Sigmoid colon (tissue), 3 donors: ENCODE measurements at regions not wholly inside any gene's neighbourhood (a gene's known extent, or its start where the extent isn't known, plus 50 kb on each side); places are given as distances from the start of the nearest gene placed in this dataset.

Experiments
- POLR2A ChIP-seq, 2 donors: fragments of 450-650 bp; IDR thresholded peaks; one replicate each; pipeline ENCODE4 v1.6.1; 2016; ENCODE audit warnings: antibody characterized with exemption in 2 of 2, mild to moderate bottlenecking in 2 of 2, moderate library complexity in 2 of 2
- TF ChIP-seq, protein P1 (sequence below), 4 experiments: fragments of 450-650 bp in 3 of 4; fragments of 200-600 bp in 1 of 4; IDR thresholded peaks; one replicate each; pipeline ENCODE4 v1.5.1; 2016 to 2019; ENCODE audit warnings: antibody characterized with exemption in 4 of 4, mild to moderate bottlenecking in 3 of 4, moderate library complexity in 2 of 4

DNA sequence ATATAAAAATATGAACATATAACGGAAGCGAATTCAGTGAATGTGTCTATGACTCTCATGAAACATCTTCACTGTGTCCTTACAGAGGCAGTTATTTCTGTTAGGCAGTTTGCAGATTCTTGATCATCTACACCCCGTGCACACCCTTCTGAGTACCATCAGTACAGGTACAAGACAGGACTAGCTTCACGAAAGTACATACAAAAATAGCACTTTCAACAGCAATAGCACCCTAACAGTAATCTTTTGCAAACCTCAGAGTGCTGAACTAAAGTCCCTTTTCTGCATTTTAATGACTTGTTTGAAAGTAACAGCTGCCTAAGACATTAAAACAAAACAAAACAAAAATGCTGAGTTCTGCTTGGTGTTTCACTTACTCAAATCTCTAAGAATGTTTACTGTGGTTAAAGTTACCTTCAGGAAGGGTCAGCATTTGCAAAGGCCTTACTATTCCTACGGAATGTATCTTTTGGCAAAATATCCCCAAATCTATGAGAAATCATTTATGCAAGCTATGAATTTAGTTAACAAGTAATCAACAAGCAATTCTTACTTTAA lies 104.1 kb downstream of the CNTN3 start:
- TF ChIP-seq, protein P1, sequence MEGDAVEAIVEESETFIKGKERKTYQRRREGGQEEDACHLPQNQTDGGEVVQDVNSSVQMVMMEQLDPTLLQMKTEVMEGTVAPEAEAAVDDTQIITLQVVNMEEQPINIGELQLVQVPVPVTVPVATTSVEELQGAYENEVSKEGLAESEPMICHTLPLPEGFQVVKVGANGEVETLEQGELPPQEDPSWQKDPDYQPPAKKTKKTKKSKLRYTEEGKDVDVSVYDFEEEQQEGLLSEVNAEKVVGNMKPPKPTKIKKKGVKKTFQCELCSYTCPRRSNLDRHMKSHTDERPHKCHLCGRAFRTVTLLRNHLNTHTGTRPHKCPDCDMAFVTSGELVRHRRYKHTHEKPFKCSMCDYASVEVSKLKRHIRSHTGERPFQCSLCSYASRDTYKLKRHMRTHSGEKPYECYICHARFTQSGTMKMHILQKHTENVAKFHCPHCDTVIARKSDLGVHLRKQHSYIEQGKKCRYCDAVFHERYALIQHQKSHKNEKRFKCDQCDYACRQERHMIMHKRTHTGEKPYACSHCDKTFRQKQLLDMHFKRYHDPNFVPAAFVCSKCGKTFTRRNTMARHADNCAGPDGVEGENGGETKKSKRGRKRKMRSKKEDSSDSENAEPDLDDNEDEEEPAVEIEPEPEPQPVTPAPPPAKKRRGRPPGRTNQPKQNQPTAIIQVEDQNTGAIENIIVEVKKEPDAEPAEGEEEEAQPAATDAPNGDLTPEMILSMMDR (IDR thresholded peaks at IDR 0.05) = no peak
- TF ChIP-seq POLR2A (IDR thresholded peaks at IDR 0.05) = no peak
